Activated CD4-positive, alpha-beta T cell treated with anti-CD3 and anti-CD28 coated beads, Interleukin-2, amount 50 U/mL, for 16 hours (primary cell): ENCODE measurements at regions not wholly inside any gene's neighbourhood (a gene's known extent, or its start where the extent isn't known, plus 50 kb on each side); places are given as distances from the start of the nearest gene placed in this dataset.

Source experiments
- DNase-seq: peaks from one replicate; pipeline ENCODE4 v3.0.0-alpha.2; 2020

- DNase-seq: no peak
Measured at GRCh38 chr17:77507111-77507885, 366.5 kb downstream of the SEC14L1 start.

GRCh38 chr17:77508047-77508715 lies 367.4 kb downstream of the SEC14L1 start:
- no peak for DNase-seq

- no peak for DNase-seq
Measured at GRCh38 chr17:77509089-77509488, 368.3 kb downstream of the SEC14L1 start.

- no peak for DNase-seq
Measured at GRCh38 chr17:77509599-77509998, 368.8 kb downstream of the SEC14L1 start.

- DNase-seq: no peak
Measured at GRCh38 chr17:77510133-77510796, 369.5 kb downstream of the SEC14L1 start.

- DNase-seq: no peak
Measured at GRCh38 chr17:77511514-77512061, 370.8 kb downstream of the SEC14L1 start.

- no peak for DNase-seq
Measured at GRCh38 chr17:77512062-77512946, 371.5 kb downstream of the SEC14L1 start.

- no peak for DNase-seq
Measured at GRCh38 chr17:77513045-77513444, 372.3 kb downstream of the SEC14L1 start.

GRCh38 chr17:77515227-77515626 lies 374.5 kb downstream of the SEC14L1 start:
- DNase-seq: no peak

- peak; percentile 49 for DNase-seq
Measured at GRCh38 chr17:77516902-77517301, 376.1 kb downstream of the SEC14L1 start.

GRCh38 chr17:77521076-77521475 lies 380.3 kb downstream of the SEC14L1 start:
- DNase-seq: no peak

GRCh38 chr17:77523540-77523939 lies 382.8 kb downstream of the SEC14L1 start:
- DNase-seq: no peak

- DNase-seq: no peak
Measured at GRCh38 chr17:77526259-77526711, 385.5 kb downstream of the SEC14L1 start.

- no peak for DNase-seq
Measured at GRCh38 chr17:77526728-77527350, 386.1 kb downstream of the SEC14L1 start.

GRCh38 chr17:77527409-77527808 lies 386.6 kb downstream of the SEC14L1 start:
- no peak for DNase-seq

- DNase-seq: no peak
Measured at GRCh38 chr17:77527836-77528505, 387.2 kb downstream of the SEC14L1 start.

GRCh38 chr17:77528516-77529327 lies 388.0 kb downstream of the SEC14L1 start:
- peak; percentile 12 for DNase-seq

- DNase-seq: no peak
Measured at GRCh38 chr17:77529328-77529650, 388.5 kb downstream of the SEC14L1 start.

GRCh38 chr17:77530591-77530990 lies 389.8 kb downstream of the SEC14L1 start:
- DNase-seq: no peak

- DNase-seq: no peak
Measured at GRCh38 chr17:77531002-77531401, 390.2 kb downstream of the SEC14L1 start.

- no peak for DNase-seq
Measured at GRCh38 chr17:77531641-77532040, 390.9 kb downstream of the SEC14L1 start.
